ENCODE measurements at regions not wholly inside any gene's neighbourhood (a gene's known extent, or its start where the extent isn't known, plus 50 kb on each side); places are given as distances from the start of the nearest gene placed in this dataset.

DNA sequence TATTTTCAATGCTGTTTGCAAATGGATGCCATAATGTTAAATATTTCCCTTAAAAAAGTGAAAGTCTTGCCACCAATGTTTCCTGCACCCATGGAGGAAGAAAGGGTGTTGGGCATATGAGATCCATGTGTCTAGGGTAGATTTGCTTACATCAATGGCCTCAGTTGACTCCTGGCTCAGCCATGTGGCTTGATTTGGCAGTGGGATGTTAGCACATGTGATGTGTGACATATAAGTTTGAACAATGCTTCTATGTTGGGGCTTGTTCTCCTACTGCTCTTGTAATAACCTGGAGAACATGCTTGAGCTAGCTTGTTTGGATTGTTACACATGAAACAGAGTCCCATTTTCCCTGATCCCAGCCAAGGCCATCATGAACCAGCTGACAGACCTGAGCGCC is 187.6 kb downstream of the SCP2D1 start:
- Histone ChIP-seq H3K36me3 (ENCODE audit: insufficient read depth, low read length) (no peaks in the 10 kb centered on the region), H3K27me3 (ENCODE audit: insufficient read depth, low read length, poor library complexity, severe bottlenecking) (no peaks in the 10 kb centered on the region), H3K4me2 (ENCODE audit: low read depth, low read length, poor library complexity, severe bottlenecking) (no peak overlapping the region), H3K4me1 (ENCODE audit: insufficient read depth, low read length, poor library complexity, severe bottlenecking) (no peaks in the 10 kb centered on the region), H2AFZ (ENCODE audit: low read length) (no peak overlapping the region), H3F3A (ENCODE audit: low read depth) (no peaks in the 10 kb centered on the region), H3K9me2 (replicated peaks; ENCODE audit: low read depth, low read length) (no peaks in the 10 kb centered on the region), H3K4me3 (ENCODE audit: low read length, poor library complexity, severe bottlenecking) (no peak overlapping the region), H3K9me3 (ENCODE audit: insufficient read depth, low read depth, low read length) (no peaks in the 10 kb centered on the region), H4K20me1 (ENCODE audit: insufficient read depth, low read length, poor library complexity, severe bottlenecking) (no peaks in the 10 kb centered on the region), H3K9ac (ENCODE audit: low read depth, low read length, poor library complexity, severe bottlenecking) (no peak overlapping the region), H3K79me2 (ENCODE audit: insufficient read depth, low read length) (no peaks in the 10 kb centered on the region)
- TF ChIP-seq, protein P1, sequence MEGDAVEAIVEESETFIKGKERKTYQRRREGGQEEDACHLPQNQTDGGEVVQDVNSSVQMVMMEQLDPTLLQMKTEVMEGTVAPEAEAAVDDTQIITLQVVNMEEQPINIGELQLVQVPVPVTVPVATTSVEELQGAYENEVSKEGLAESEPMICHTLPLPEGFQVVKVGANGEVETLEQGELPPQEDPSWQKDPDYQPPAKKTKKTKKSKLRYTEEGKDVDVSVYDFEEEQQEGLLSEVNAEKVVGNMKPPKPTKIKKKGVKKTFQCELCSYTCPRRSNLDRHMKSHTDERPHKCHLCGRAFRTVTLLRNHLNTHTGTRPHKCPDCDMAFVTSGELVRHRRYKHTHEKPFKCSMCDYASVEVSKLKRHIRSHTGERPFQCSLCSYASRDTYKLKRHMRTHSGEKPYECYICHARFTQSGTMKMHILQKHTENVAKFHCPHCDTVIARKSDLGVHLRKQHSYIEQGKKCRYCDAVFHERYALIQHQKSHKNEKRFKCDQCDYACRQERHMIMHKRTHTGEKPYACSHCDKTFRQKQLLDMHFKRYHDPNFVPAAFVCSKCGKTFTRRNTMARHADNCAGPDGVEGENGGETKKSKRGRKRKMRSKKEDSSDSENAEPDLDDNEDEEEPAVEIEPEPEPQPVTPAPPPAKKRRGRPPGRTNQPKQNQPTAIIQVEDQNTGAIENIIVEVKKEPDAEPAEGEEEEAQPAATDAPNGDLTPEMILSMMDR (conservative IDR thresholded peaks at IDR 0.05; ENCODE audit: low read length): no peak
- TF ChIP-seq EZH2phosphoT487 (IDR thresholded peaks at IDR 0.05; ENCODE audit: borderline replicate concordance): no peak

DNA sequence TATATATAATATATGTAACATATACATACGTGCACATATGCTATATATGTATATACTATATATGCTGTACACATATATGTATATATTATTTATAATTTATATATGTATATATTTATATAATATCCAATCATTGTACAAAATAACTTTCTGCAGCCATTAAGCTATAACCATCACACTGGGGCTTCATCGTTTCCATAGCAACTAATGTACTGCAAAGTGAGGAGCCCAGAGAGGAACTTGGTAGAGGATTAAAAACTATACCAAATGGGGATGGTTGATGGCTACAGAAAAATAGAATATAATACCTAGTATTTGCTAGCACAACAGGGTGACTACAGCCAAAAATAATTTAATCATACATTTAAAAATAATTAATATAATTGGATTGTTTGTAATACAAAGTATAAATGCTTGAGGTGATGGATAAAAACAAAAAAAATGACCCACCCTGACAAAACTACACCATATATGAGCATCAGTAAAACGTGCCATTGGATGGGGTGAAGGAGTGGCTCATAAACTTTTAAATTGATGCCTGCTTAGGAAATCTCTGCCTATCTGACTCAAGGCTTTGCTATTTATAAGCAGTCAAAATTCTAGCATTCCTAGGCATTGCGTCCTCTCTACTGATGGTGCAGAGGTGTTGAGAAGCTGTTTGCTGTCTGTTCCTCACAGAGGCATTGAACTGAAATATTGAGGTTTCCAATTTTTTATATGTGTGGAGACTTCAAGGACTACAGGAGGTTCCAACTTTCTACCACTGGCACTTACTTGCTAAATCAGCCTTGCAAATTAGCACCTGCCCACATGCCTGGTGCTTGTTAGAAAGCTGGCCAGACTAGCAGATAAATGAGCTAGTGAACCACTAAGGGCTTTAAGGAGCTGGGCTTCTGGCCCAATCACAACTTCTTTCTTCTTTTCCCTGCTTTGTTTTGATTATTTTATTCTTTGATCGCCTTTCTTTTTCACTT is 190.1 kb downstream of the SCP2D1 start:
- no peaks in the 10 kb centered on the region for H3K4me1 ChIP-seq (ENCODE audit: insufficient read depth, low read length, poor library complexity, severe bottlenecking)
- no peaks in the 10 kb centered on the region for H3K9me3 ChIP-seq (ENCODE audit: insufficient read depth, low read depth, low read length)
- no peaks in the 10 kb centered on the region for H3F3A ChIP-seq (ENCODE audit: low read depth)
- H3K4me3 ChIP-seq (ENCODE audit: low read length, poor library complexity, severe bottlenecking): no peak overlapping the region
- no peaks in the 10 kb centered on the region for H4K20me1 ChIP-seq (ENCODE audit: insufficient read depth, low read length, poor library complexity, severe bottlenecking)
- TF ChIP-seq, protein P1 (conservative IDR thresholded peaks at IDR 0.05; ENCODE audit: low read length): no peak
- no peak for TF ChIP-seq EZH2phosphoT487 (IDR thresholded peaks at IDR 0.05; ENCODE audit: borderline replicate concordance)
- no peaks in the 10 kb centered on the region for H3K36me3 ChIP-seq (ENCODE audit: insufficient read depth, low read length)
- no peak overlapping the region for H3K4me2 ChIP-seq (ENCODE audit: low read depth, low read length, poor library complexity, severe bottlenecking)
- no peaks in the 10 kb centered on the region for H3K79me2 ChIP-seq (ENCODE audit: insufficient read depth, low read length)
- no peaks in the 10 kb centered on the region for H3K9me2 ChIP-seq (replicated peaks; ENCODE audit: low read depth, low read length)
- no peaks in the 10 kb centered on the region for H3K27me3 ChIP-seq (ENCODE audit: insufficient read depth, low read length, poor library complexity, severe bottlenecking)
- no peak overlapping the region for H2AFZ ChIP-seq (ENCODE audit: low read length)
- no peak overlapping the region for H3K9ac ChIP-seq (ENCODE audit: low read depth, low read length, poor library complexity, severe bottlenecking)

DNA sequence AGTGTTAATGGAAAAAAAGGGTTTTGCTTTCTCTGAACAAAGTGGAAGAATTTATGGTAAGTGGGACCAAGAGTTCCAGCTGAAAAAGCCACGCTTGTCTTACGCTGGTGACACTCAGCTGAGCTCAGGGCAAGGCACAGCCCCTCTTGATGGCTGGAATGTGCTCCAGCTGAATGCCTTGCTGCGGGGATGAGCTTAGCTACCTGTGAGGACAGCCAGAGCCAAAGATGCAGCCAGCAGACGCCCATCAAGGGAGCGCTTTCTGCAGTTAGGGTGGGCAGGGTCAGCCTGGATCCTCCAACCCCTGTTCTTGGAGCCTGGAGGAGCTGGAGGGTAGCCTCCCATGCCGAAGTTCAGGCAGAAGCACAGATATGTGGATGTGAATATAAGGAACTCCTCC is 191.4 kb downstream of the SCP2D1 start:
- no peaks in the 10 kb centered on the region for H3K9me2 ChIP-seq (replicated peaks; ENCODE audit: low read depth, low read length)
- no peaks in the 10 kb centered on the region for H3K27me3 ChIP-seq (ENCODE audit: insufficient read depth, low read length, poor library complexity, severe bottlenecking)
- no peak overlapping the region for H3K4me2 ChIP-seq (ENCODE audit: low read depth, low read length, poor library complexity, severe bottlenecking)
- no peak overlapping the region for H3K9ac ChIP-seq (ENCODE audit: low read depth, low read length, poor library complexity, severe bottlenecking)
- no peak for TF ChIP-seq EZH2phosphoT487 (IDR thresholded peaks at IDR 0.05; ENCODE audit: borderline replicate concordance)
- TF ChIP-seq, protein P1 (conservative IDR thresholded peaks at IDR 0.05; ENCODE audit: low read length): no peak
- no peaks in the 10 kb centered on the region for H3F3A ChIP-seq (ENCODE audit: low read depth)
- no peaks in the 10 kb centered on the region for H3K36me3 ChIP-seq (ENCODE audit: insufficient read depth, low read length)
- H3K4me1 ChIP-seq (ENCODE audit: insufficient read depth, low read length, poor library complexity, severe bottlenecking): no peaks in the 10 kb centered on the region
- H3K9me3 ChIP-seq (ENCODE audit: insufficient read depth, low read depth, low read length): no peaks in the 10 kb centered on the region
- H3K4me3 ChIP-seq (ENCODE audit: low read length, poor library complexity, severe bottlenecking): no peak overlapping the region
- H4K20me1 ChIP-seq (ENCODE audit: insufficient read depth, low read length, poor library complexity, severe bottlenecking): no peaks in the 10 kb centered on the region
- H3K79me2 ChIP-seq (ENCODE audit: insufficient read depth, low read length): no peaks in the 10 kb centered on the region
- H2AFZ ChIP-seq (ENCODE audit: low read length): no peak overlapping the region

Measured in Loucy (cell line).